ENCODE measurements at regions not wholly inside any gene's neighbourhood (a gene's known extent, or its start where the extent isn't known, plus 50 kb on each side); places are given as distances from the start of the nearest gene placed in this dataset.

- TF ChIP-seq CTCF (IDR thresholded peaks at IDR 0.05) = no peak
Observed at GRCh38 chr2:226124548-226125011, 675.0 kb downstream of the IRS1 start.

GRCh38 chr2:226123300-226123699 is 676.3 kb downstream of the IRS1 start:
- TF ChIP-seq CTCF (IDR thresholded peaks at IDR 0.05) = no peak

GRCh38 chr2:226122041-226122440 is 677.6 kb downstream of the IRS1 start:
- no peak for TF ChIP-seq CTCF (IDR thresholded peaks at IDR 0.05)

- no peak for TF ChIP-seq CTCF (IDR thresholded peaks at IDR 0.05)
Observed at GRCh38 chr2:226121046-226121738, 678.4 kb downstream of the IRS1 start.

- no peak for TF ChIP-seq CTCF (IDR thresholded peaks at IDR 0.05)
Observed at GRCh38 chr2:226118471-226119429, 680.9 kb downstream of the IRS1 start.

- no peak for TF ChIP-seq CTCF (IDR thresholded peaks at IDR 0.05)
Observed at GRCh38 chr2:226117510-226118065, 682.0 kb downstream of the IRS1 start.

GRCh38 chr2:226116346-226116745 is 683.3 kb downstream of the IRS1 start:
- TF ChIP-seq CTCF (IDR thresholded peaks at IDR 0.05) = no peak
